Stomach (tissue), 8 donors: ENCODE measurements at regions not wholly inside any gene's neighbourhood (a gene's known extent, or its start where the extent isn't known, plus 50 kb on each side); places are given as distances from the start of the nearest gene placed in this dataset.

Experiments used
- DNase-seq, 2 donors: peaks; one replicate each; pipeline versions ENCODE4 v3.0.0 to v3.0.0-alpha.2; 2013 to 2019
- H3K27ac ChIP-seq, 5 donors: fragments of 200-600 bp in 4 of 5; sonication (generic) in 4 of 5; one replicate each; pipeline ENCODE4 v1.5.1; 2013 to 2019; ENCODE audit warnings: mild to moderate bottlenecking in 1 of 5, moderate library complexity in 1 of 5
- H3K27me3 ChIP-seq, 3 donors: fragments of 200-600 bp; sonication (generic); one replicate each; pipeline ENCODE4 v1.5.1; 2017 to 2019; ENCODE audit warnings: mixed run types in 1 of 3
- H3K36me3 ChIP-seq, 4 donors: fragments of 200-600 bp; sonication (generic); 1 replicate in 3 of 4; 2 replicates in 1 of 4; pipeline ENCODE4 v1.5.1; 2016 to 2019
- H3K4me1 ChIP-seq, 4 donors: fragments of 200-600 bp; sonication (generic); one replicate each; pipeline ENCODE4 v1.5.1; 2016 to 2019
- H3K4me3 ChIP-seq, 4 donors: fragments of 200-600 bp; sonication (generic) in 3 of 4; one replicate each; pipeline ENCODE4 v1.5.1; 2016 to 2019; ENCODE audit warnings: mild to moderate bottlenecking in 1 of 4
- H3K9me3 ChIP-seq, 4 donors: fragments of 200-600 bp; sonication (generic); one replicate each; pipeline ENCODE4 v1.5.1; 2016 to 2019
- EP300 ChIP-seq: sonication (generic); formaldehyde crosslinking; IDR thresholded peaks from one replicate; pipeline ENCODE4 v1.6.1; 2017; ENCODE audit warnings: antibody characterized with exemption
- POLR2A ChIP-seq, 4 donors: fragments of 450-650 bp; IDR thresholded peaks; one replicate each; pipeline ENCODE4 v1.6.1; 2016; ENCODE audit warnings: antibody characterized with exemption in 4 of 4, control low read depth in 2 of 4, mild to moderate bottlenecking in 1 of 4, moderate library complexity in 1 of 4
- POLR2AphosphoS5 ChIP-seq, 3 donors: sonication (generic); formaldehyde crosslinking; IDR thresholded peaks; one replicate each; pipeline ENCODE4 v1.6.1; 2016; ENCODE audit warnings: antibody characterized with exemption in 3 of 3
- WGBS, 5 donors: extraction: QIAGEN DNeasy Blood & Tissue Kit in 3 of 5; methylation state at CpG; one replicate each; pipeline versions ENCODE4 v1.1.5 to v1.1.7; 2013 to 2018; 5-methylcytosine and 5-hydroxymethylcytosine counted together
- intact Hi-C: fragments of 100-400 bp; cut with DNase I; formaldehyde crosslinking; loops from one replicate; pipeline ENCODE4 v1.15.1; 2023; ENCODE audit warnings: low total_unique reads
- TF ChIP-seq, protein P1 (sequence below), 7 experiments: fragments of 450-650 bp in 4 of 7; fragments of 200-600 bp in 3 of 7; sonication (generic) in 3 of 7; IDR thresholded peaks; one replicate each; pipeline ENCODE4 v1.5.1; 2016 to 2019; ENCODE audit warnings: antibody characterized with exemption in 7 of 7, control low read depth in 2 of 7, mild to moderate bottlenecking in 1 of 7
- donor health status: healthy with polysubstance abuse.
- donor health status: Bipolar disorder and iron deficiency.
- donor health status: healthy.

DNA sequence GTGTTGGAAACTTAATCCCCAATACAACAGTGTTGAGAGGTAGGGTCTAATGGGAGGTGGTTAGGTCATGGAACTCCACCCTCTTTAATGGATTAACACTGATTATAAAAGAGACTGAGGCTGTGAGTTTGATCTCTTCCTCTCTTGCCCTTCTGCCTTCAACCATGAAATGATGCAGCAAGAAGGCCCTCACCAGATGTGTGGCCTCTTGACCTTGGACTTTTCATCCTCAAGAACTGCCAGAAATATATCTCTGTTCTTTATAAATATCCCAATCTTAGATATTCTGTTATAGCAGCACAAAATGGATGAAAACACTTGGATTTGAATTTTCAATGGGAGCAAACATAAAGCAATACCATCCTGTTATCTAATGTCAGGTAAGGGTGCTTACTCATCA, 67.6 kb downstream of the NMUR2 start:
- no peak for TF ChIP-seq EP300
- TF ChIP-seq, protein P1, sequence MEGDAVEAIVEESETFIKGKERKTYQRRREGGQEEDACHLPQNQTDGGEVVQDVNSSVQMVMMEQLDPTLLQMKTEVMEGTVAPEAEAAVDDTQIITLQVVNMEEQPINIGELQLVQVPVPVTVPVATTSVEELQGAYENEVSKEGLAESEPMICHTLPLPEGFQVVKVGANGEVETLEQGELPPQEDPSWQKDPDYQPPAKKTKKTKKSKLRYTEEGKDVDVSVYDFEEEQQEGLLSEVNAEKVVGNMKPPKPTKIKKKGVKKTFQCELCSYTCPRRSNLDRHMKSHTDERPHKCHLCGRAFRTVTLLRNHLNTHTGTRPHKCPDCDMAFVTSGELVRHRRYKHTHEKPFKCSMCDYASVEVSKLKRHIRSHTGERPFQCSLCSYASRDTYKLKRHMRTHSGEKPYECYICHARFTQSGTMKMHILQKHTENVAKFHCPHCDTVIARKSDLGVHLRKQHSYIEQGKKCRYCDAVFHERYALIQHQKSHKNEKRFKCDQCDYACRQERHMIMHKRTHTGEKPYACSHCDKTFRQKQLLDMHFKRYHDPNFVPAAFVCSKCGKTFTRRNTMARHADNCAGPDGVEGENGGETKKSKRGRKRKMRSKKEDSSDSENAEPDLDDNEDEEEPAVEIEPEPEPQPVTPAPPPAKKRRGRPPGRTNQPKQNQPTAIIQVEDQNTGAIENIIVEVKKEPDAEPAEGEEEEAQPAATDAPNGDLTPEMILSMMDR (IDR thresholded peaks at IDR 0.05): no peak
- no peak for TF ChIP-seq POLR2A (IDR thresholded peaks at IDR 0.05)
- TF ChIP-seq POLR2AphosphoS5 (IDR thresholded peaks at IDR 0.05): no peak
- intact Hi-C loops: no loop called here
- DNase-seq: no peak
- Histone ChIP-seq H3K27ac (no peak overlapping the region), H3K4me3 (no peak overlapping the region), H3K9me3 (no peaks in the 10 kb centered on the region), H3K27me3 (no peaks in the 10 kb centered on the region), H3K4me1 (peaks cover 0 to 3% (median 0%) of the 10 kb centered on the region in 4 donors), H3K36me3 (no peaks in the 10 kb centered on the region)

DNA sequence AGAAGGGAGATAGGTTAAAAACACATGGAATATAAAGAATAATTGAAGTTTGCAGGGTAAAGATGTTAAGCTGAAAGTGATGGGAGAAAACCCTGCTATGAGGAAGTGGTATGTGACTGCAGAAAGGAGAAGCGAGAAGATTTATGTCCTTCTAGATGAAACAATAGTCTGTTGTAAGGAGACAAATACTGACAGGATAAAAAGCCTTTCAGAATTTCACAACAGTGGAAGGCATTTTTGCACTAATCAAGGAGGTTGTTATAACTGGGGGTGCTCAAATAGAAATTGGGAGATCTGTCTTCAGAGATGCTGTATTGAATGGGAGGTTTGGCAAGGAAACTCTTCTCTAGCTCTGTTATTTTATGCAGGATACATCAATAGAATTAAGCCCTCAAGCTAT, 69.6 kb downstream of the NMUR2 start:
- 50 to 79% (median 75%) methylated on average over 1 of the region's 1 CpG for WGBS, 5 donors
- no peaks in the 10 kb centered on the region for H3K27me3 ChIP-seq
- no peak overlapping the region for H3K27ac ChIP-seq
- peaks cover 0 to 11% (median 8%) of the 10 kb centered on the region in 4 donors for H3K4me1 ChIP-seq
- no peak for DNase-seq
- H3K4me3 ChIP-seq: no peak overlapping the region
- no peaks in the 10 kb centered on the region for H3K9me3 ChIP-seq
- intact Hi-C loops: no loop called here
- no peaks in the 10 kb centered on the region for H3K36me3 ChIP-seq
- TF ChIP-seq POLR2AphosphoS5 (IDR thresholded peaks at IDR 0.05): no peak

DNA sequence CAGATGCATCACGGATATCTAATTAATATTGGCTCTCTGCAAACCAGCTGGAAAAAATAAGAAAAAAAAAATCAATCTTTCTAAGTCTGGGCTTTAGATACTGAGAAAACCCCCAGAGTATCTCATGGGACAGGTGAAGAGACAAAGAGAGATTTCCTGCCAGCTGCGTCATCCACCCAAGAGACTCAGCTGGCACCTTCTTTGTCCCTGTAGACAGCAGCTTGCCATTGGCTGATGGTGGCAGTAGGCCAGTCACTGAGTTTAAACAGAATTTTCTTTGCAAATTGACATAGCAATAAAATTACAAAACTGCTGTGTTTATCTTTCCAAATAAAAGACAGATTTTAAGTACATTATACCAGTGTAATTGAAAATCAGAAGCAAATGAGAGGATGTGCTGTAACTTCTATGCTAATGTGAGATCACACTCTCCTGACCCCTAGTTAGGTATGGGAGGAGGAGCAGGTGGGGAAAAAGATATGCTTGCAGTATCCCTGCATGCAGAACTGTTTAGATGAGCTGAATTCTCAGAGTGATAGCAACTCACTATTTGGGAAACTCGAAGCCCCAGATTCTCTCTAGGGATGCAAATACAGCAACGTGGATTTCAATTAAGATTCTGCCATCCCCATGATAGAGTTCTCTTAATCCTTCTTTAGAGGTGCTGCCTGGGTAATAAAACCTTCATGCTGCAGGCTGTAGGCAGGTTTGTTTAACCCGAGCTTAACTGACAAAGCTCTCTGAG, 72.2 kb downstream of the NMUR2 start:
- 70 to 84% (median 80%) methylated on average over 5 of the region's 5 CpGs for WGBS, 5 donors
- Histone ChIP-seq H3K36me3 (no peaks in the 10 kb centered on the region), H3K4me1 (peaks cover 0 to 13% (median 10%) of the 10 kb centered on the region in 4 donors), H3K27ac (no peak overlapping the region), H3K9me3 (no peaks in the 10 kb centered on the region), H3K4me3 (no peak overlapping the region), H3K27me3 (no peaks in the 10 kb centered on the region)
- intact Hi-C loops: no loop called here
- no peak for DNase-seq
- TF ChIP-seq, protein P1 (IDR thresholded peaks at IDR 0.05): no peak
- no peak for TF ChIP-seq POLR2A (IDR thresholded peaks at IDR 0.05)
- TF ChIP-seq EP300: no peak
- TF ChIP-seq POLR2AphosphoS5 (IDR thresholded peaks at IDR 0.05): no peak

DNA sequence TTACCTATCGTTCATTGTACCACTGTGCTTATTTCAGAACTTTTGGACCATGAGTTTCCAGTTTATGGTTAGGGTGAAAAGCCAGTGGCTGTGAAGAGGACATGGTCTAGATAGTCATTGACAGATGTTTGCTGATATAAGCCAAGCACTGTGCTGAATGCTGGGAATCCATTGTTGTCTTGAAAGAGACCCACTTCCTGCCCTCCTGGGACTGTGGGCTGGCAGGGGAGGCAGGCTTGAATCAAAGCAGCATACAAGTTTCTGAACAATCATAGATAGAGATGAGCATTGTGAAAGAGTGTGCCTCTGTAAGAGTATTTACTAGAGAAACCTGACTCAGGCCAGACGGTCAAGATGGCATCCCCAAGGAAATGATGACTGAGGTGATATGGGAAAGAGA, 73.4 kb downstream of the NMUR2 start:
- no peak overlapping the region for H3K27ac ChIP-seq
- intact Hi-C loops: no loop called here
- no peaks in the 10 kb centered on the region for H3K9me3 ChIP-seq
- no peak for DNase-seq
- TF ChIP-seq POLR2A (IDR thresholded peaks at IDR 0.05) (no peak), EP300 (no peak), POLR2AphosphoS5 (IDR thresholded peaks at IDR 0.05) (no peak)
- TF ChIP-seq, protein P1 (IDR thresholded peaks at IDR 0.05): no peak
- WGBS, 5 donors: 69 to 87% (median 82%) methylated on average over 2 of the region's 2 CpGs
- H3K4me1 ChIP-seq: peaks cover 0 to 13% (median 10%) of the 10 kb centered on the region in 4 donors
- no peak overlapping the region for H3K4me3 ChIP-seq
- no peaks in the 10 kb centered on the region for H3K27me3 ChIP-seq
- no peaks in the 10 kb centered on the region for H3K36me3 ChIP-seq

DNA sequence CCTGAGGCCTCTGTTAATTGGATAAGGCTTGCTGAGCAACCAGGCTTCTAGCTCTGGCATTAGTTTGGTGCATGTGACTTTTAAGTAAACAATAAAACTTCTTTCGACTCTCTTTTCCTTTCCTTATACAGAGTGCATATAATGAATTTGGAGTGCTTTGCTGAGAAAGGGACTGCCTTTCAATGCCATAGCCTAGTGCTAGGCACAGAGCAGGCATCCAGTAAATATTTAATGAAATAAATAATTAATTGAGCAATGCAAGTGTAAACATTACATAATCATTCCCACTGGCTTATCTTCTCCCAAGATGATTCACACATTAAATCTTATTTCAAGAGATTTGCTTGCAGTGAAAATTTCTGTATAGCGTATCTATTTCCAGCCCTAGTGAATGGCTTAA, 74.1 kb downstream of the NMUR2 start:
- H3K27me3 ChIP-seq: no peaks in the 10 kb centered on the region
- DNase-seq: peak in 1 of 2 donors; percentile 18
- TF ChIP-seq, protein P1 (IDR thresholded peaks at IDR 0.05): no peak
- TF ChIP-seq POLR2A (IDR thresholded peaks at IDR 0.05) (no peak), EP300 (no peak), POLR2AphosphoS5 (IDR thresholded peaks at IDR 0.05) (no peak)
- H3K4me1 ChIP-seq: peaks cover 0 to 13% (median 10%) of the 10 kb centered on the region in 4 donors
- peak overlapping the region in 3 of 5 donors; percentile 23 to 54 (median 28) for H3K27ac ChIP-seq
- no peak overlapping the region for H3K4me3 ChIP-seq
- no peaks in the 10 kb centered on the region for H3K36me3 ChIP-seq
- intact Hi-C loops: no loop called here
- WGBS, 5 donors: 25 to 52% (median 34%) methylated on average over 2 of the region's 2 CpGs
- no peaks in the 10 kb centered on the region for H3K9me3 ChIP-seq
